GM12891 (cell line): ENCODE measurements at regions not wholly inside any gene's neighbourhood (a gene's known extent, or its start where the extent isn't known, plus 50 kb on each side); places are given as distances from the start of the nearest gene placed in this dataset.

Experiments used
- DNase-seq: peaks from one replicate; pipeline ENCODE4 v3.0.0; 2011; ENCODE audit warnings: low spot score; ENCODE audit not compliant: insufficient read length
- FAIRE-seq: peaks from 2 replicates; lab custom pipeline; 2011; peaks lifted over from hg19 to GRCh38; lab: Jason Lieb, UNC
- PAX5 ChIP-seq: IDR thresholded peaks from 2 replicates; pipeline ENCODE4 v1.6.1; 2011; ENCODE audit warnings: low read length, moderate library complexity, mild to moderate bottlenecking; ENCODE audit not compliant: insufficient read depth, severe bottlenecking
- POLR2A ChIP-seq: IDR thresholded peaks from 2 replicates; pipeline ENCODE4 v1.6.1; 2011; ENCODE audit warnings: low read depth, low read length, control low read depth
- POLR2AphosphoS5 ChIP-seq: IDR thresholded peaks from 2 replicates; pipeline ENCODE4 v1.6.1; 2011; ENCODE audit warnings: low read depth, low read length, control low read depth
- POU2F2 ChIP-seq: IDR thresholded peaks from 2 replicates; pipeline ENCODE4 v1.6.1; 2011; ENCODE audit warnings: low read depth, mild to moderate bottlenecking, control low read depth, low read length, moderate library complexity
- SPI1 ChIP-seq: IDR thresholded peaks from 2 replicates; pipeline ENCODE4 v1.6.1; 2011; ENCODE audit warnings: low read depth, low read length, control low read depth
- TAF1 ChIP-seq: IDR thresholded peaks from 2 replicates; pipeline ENCODE4 v1.6.1; 2011; ENCODE audit warnings: low read depth, low read length, control low read depth

- no peak for DNase-seq
- TF ChIP-seq POU2F2 (no peak), SPI1 (no peak), TAF1 (no peak), PAX5 (no peak), POLR2A (no peak), POLR2AphosphoS5 (no peak)
- FAIRE-seq, result no peak
Measured at GRCh38 chr7:80082213-80082612, 52.4 kb upstream of the GNAI1 start.

GRCh38 chr7:80078886-80079285 is 55.7 kb upstream of the GNAI1 start:
- TF ChIP-seq PAX5 (no peak), POU2F2 (no peak), POLR2A (no peak), TAF1 (no peak), SPI1 (no peak), POLR2AphosphoS5 (no peak)
- DNase-seq (no peak), FAIRE-seq (no peak)

GRCh38 chr7:80078159-80078731 is 56.4 kb upstream of the GNAI1 start:
- no peak for DNase-seq
- TF ChIP-seq POLR2AphosphoS5 (no peak), POLR2A (no peak), SPI1 (no peak), PAX5 (no peak), POU2F2 (no peak), TAF1 (no peak)
- no peak for FAIRE-seq

- no peak for DNase-seq
- TF ChIP-seq SPI1, result no peak
- no peak for TF ChIP-seq POU2F2
- no peak for TF ChIP-seq POLR2AphosphoS5
- no peak for TF ChIP-seq PAX5
- no peak for TF ChIP-seq POLR2A
- no peak for TF ChIP-seq TAF1
- no peak for FAIRE-seq
Measured at GRCh38 chr7:80070391-80070790, 64.2 kb upstream of the GNAI1 start.

GRCh38 chr7:80066639-80067038 is 68.0 kb upstream of the GNAI1 start:
- TF ChIP-seq POU2F2 (no peak), POLR2AphosphoS5 (no peak), PAX5 (no peak), SPI1 (no peak), POLR2A (no peak)
- no peak for FAIRE-seq
- DNase-seq, result no peak

GRCh38 chr7:80063834-80064233 is 70.8 kb upstream of the GNAI1 start:
- TF ChIP-seq SPI1 (no peak), PAX5 (no peak), POLR2A (no peak), POU2F2 (no peak), POLR2AphosphoS5 (no peak), TAF1 (no peak)
- DNase-seq (no peak), FAIRE-seq (no peak)

- FAIRE-seq (no peak), DNase-seq (no peak)
- TF ChIP-seq SPI1 (no peak), POLR2AphosphoS5 (no peak), POU2F2 (no peak), PAX5 (no peak), POLR2A (no peak), TAF1 (no peak)
Measured at GRCh38 chr7:80060218-80060806, 74.3 kb upstream of the GNAI1 start.

- TF ChIP-seq TAF1 (no peak), PAX5 (no peak), SPI1 (no peak), POU2F2 (no peak), POLR2A (no peak), POLR2AphosphoS5 (no peak)
- FAIRE-seq (no peak), DNase-seq (no peak)
Measured at GRCh38 chr7:80057488-80057887, 77.1 kb upstream of the GNAI1 start.

- TF ChIP-seq PAX5 (no peak), TAF1 (no peak), POLR2A (no peak), POLR2AphosphoS5 (no peak), SPI1 (no peak), POU2F2 (no peak)
- FAIRE-seq, result no peak
- no peak for DNase-seq
Measured at GRCh38 chr7:80054356-80054755, 80.3 kb upstream of the GNAI1 start.

GRCh38 chr7:80053124-80053523 is 81.5 kb upstream of the GNAI1 start:
- DNase-seq (no peak), FAIRE-seq (no peak)
- no peak for TF ChIP-seq TAF1
- no peak for TF ChIP-seq PAX5
